NB4 (cell line): ENCODE measurements at regions not wholly inside any gene's neighbourhood (a gene's known extent, or its start where the extent isn't known, plus 50 kb on each side); places are given as distances from the start of the nearest gene placed in this dataset.

Source experiments
- DNase-seq: peaks from one replicate; pipeline ENCODE4 v3.0.0; 2010; ENCODE audit warnings: low read depth
- H3K4me3 ChIP-seq: one replicate; pipeline ENCODE4 v1.5.1; 2011; ENCODE audit warnings: mild to moderate bottlenecking, low read depth, low read length, moderate library complexity
- CTCF ChIP-seq: IDR thresholded peaks from one replicate; pipeline ENCODE4 v1.5.1; 2012; ENCODE audit warnings: low read depth, low read length
- MAX ChIP-seq: IDR thresholded peaks from 2 replicates; pipeline ENCODE4 v1.6.1; 2011; ENCODE audit warnings: low read depth, low read length
- MYC ChIP-seq: IDR thresholded peaks from 2 replicates; pipeline ENCODE4 v1.6.1; 2011; ENCODE audit warnings: low read depth, low read length
- POLR2A ChIP-seq: IDR thresholded peaks from 2 replicates; pipeline ENCODE4 v1.6.1; 2011; ENCODE audit warnings: mild to moderate bottlenecking; ENCODE audit not compliant: insufficient read length; ENCODE audit errors: extremely low read depth

- DNase-seq = no peak
- TF ChIP-seq MYC = no peak
- TF ChIP-seq POLR2A = no peak
- TF ChIP-seq CTCF = no peak
- no peak for TF ChIP-seq MAX
- H3K4me3 ChIP-seq = no peak overlapping the region
Observed at GRCh38 chr11:115555336-115556090, 51.3 kb upstream of the CADM1 start.
